NCI-H524 (cell line): ENCODE measurements at regions not wholly inside any gene's neighbourhood (a gene's known extent, or its start where the extent isn't known, plus 50 kb on each side); places are given as distances from the start of the nearest gene placed in this dataset.

Experiments used
- DNase-seq, 2 experiments: peaks; one replicate each; lab custom pipeline; 2025; lab: John Stamatoyannopoulos, UW

- DNase-seq: no peak
These were observed 466.2 kb downstream of the BCOR start for GRCh38 chrX:39631276-39632229.

DNA sequence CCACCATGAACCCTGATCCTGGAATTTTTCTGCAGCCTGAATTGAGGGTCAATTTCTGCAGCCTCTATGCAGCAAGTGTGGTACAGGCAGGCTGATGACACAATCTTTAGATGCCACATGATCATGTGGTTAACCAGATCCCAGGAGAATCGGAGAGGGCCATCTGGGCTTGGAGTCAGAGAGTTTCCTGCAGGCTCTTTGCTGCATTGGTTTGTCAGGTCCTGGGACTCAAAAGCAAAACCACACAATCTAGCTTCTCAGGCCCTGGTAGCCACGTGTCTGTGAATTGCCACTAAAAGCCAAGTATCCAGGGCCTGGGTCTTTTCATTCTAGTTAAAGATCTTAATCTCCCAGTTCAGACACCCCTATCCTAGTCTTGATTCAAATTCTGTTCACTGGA lies 464.5 kb downstream of the BCOR start:
- DNase-seq: peak; percentile 68 to 87

GRCh38 chrX:39636481-39636880 lies 461.3 kb downstream of the BCOR start:
- DNase-seq: no peak

GRCh38 chrX:39638526-39638925 lies 459.2 kb downstream of the BCOR start:
- no peak for DNase-seq

- no peak for DNase-seq
These were observed 457.9 kb downstream of the BCOR start for GRCh38 chrX:39639871-39640270.

DNA sequence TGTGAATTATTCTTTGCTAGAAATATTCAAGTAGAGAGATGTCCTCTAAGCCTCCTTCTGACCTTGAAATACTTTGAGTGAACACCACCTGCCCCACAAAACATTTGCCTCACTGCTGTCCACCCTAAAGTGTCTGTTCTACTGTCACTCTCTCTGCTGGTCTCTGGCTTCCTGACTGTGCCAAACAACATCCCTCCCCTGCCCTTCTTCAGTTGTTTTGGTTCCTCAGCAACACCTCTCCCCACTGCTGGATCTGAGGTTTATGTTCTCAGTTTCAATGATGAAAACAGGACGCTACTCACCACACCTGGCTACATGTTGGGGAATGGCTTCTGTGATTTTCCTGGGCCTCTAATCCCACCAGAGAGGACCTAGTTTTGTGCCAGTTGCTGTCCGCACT lies 456.9 kb downstream of the BCOR start:
- DNase-seq: no peak

DNA sequence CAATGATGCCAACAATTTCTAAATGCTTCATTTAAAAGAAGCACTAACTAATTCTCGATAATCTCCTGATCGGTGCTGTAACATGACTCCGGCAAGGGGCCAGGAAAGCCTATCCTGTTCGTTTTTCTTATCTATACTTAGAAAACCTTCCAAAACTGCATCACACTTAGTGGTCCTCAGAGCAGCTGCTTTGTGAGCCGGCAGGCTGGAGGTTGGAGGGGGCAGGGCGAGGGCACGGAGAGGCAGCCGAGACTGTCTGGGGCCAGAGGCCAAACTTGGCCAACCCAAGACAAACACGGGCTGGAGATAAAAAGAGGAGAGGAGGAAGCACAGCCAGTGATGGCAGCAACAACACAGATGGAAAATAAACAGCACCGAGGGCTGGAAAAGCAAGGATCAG lies 455.7 kb downstream of the BCOR start:
- peak in 1 of 2 experiments; percentile 23 for DNase-seq

DNA sequence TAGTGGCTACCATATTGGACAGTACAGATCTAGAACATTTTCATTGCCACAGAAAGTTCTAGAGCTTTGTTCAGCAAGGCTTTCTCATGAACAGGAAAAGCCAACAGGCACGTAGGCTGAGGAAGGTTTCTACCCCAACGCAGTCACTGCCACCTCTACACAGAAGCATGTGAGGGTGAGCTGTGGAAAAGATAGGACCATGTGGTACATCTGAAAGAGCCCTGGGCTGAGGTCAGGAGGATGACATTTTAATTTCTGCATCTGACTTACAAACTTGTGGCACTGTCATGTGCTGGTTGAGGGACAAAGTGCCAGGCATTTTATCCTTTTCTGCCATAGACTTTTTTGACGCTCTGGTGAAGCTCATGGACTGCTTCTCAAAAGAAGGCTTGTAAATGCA lies 454.2 kb downstream of the BCOR start:
- DNase-seq: no peak

GRCh38 chrX:39645178-39645895 lies 452.4 kb downstream of the BCOR start:
- no peak for DNase-seq

DNA sequence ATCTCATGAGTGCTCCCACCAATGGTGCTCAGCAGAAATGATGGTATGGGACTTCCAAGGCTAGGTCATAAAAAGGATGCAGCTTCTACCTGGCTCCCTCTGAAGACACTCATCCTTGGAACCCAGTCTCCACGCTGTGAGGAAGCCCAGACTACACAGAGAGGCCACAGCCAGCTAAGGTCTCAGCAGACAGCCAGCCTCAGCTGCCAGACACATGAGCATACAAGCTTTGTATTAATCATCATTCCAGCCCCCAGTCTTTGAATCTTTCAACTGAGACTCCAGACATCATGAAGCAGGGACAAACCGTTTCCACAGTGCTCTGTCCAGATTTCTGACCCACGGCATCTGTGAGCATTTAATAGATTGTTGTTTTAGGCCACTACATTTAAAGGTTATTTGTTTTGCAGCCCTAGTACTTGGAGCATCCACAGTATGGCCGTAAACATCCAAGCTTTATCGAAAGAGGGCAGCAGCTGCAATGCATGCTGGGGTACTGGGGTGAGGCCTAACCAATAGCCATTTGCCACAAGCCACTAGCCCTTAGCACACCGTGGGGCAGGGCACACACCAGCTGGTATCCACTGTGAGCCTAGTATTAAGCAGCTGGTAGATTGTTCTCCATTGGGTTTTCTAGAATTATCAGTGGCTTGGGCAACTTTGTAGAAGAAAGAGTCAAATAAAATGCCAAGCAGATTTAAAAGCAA lies 449.1 kb downstream of the BCOR start:
- peak in 1 of 2 experiments; percentile 40 for DNase-seq

DNA sequence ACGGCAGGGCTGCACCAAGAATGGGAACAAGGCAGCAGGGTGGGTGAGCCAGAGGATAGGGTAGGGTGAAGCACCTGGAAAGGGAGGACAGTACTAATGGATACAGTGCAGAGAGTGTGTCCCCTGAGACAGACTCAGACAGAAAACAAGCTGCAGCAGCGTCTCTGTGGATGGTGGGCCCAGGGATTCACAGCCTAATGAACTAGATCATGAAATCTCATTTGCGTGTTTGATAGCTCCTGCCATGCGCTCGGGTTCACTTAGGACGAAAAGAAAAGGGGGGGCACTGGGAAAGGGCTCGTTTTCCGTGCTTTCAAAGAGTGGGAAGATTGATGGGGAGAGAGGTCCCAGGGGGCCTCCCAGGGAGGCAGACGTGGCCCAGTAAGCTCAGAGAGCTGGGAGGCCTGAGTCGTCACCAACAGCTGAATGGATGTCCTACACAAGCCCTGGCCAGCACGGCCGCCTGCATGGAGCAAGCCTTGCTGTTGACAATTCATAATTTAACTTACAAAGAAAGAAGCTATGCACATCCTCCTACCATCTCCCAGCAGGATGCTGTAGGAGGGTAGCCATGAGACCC lies 446.9 kb downstream of the BCOR start:
- no peak for DNase-seq

- peak; percentile 43 to 64 for DNase-seq
These were observed 445.4 kb downstream of the BCOR start for GRCh38 chrX:39652336-39652735.

- no peak for DNase-seq
These were observed 444.1 kb downstream of the BCOR start for GRCh38 chrX:39653691-39654090.

DNA sequence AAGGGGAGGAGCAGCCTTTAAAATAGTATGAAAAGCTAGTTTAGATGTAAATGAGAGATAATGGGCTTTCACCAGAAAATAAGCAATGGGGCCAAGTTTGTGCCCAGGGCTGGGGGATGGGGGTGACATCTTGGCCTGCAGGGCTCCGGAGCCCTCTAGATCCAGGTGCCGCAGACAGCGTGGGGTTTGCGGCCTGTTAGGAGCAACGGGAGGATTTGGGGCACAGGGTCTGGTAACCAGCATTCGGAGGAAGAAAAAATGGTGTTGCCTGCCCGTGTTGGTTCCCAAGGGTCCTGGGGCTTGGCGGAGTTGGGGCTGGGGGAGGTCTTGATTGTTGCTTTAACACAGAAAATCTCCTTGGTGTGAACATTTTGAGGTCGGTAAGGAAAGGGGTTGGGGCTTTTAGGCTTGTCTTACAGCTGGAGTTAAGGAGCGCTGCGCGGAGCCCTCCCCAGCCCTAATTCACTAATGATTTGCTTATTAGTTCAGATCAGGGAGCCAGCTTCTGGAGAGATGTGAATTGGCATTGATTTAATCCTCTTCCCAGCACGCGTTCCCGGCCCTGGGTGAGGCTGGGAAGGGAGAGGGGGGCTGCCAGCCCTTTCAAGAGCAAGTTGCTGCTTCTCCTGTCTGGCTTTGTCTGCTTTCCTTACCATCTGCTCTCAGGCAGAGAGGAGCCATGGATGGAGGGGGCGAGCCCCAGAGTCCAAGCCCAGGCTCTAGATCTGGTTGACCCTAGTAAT lies 443.4 kb downstream of the BCOR start:
- peak; percentile 88 to 89 for DNase-seq

GRCh38 chrX:39654952-39655351 lies 442.8 kb downstream of the BCOR start:
- no peak for DNase-seq

DNA sequence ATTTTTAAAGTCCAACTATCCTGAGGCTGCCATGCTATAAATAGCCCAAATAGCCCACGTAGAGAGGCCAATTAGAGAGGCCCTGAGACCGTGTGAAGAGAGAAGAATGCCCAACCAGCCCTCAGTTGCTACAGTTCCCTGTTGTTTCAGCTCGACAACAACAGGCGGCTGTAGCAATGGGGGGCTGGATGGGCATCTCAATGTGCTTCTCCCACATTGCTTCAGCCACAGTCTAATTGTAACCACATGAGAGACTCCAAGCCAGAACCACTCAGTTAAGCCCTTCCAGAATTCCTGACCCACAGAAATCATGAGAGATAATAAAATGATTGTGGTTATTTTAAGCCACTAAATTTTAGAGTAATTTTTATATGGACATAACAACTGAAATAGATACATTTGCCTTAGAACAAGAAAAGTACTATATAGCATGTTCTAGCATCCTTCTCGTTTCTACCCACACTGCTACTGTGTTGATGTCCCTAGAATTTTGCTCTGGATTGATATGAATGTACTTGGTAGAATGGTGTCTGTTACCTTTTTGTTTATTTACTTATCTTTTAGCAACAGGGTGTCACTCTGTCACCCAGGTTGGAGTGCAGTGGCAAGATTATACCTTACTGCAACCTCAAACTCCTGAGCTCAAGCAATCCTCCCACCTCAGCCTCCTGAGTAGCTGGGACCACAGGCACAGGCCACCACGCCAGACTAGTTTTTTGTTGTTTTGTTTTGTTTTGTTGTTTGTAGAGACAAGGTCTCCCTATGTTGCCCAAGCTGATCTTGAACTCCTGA lies 436.4 kb downstream of the BCOR start:
- DNase-seq: no peak

DNA sequence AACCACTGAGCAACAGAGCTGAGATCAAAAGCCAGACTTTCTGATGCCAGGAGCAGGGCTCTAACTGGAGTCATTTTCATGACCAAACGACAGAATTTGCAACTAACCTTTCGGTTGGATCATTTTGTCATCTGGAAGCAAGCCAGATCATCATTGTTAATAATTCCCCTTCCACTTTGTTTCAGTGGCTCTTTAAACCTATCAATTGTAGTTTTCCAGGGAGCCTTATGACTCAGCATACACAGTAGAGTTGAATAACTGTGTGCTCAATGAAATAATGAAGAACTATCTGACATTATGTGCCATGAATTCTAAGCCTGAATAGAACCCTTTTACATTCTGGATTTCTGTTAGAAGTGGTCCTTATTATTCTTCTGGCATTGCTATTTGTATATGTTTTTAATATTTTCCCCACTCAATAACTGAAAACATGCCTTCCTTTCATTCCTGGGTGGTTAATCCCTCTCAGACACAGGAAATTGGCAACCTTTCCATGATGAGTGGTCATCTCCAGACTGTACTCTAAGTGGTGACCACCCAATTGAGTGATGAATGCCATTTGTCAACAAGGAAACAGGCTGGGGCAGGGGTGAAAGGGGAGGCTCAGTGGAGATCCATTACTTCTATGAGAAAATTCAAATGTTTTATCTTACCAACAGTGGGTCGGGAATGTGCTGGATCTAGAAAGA lies 431.8 kb downstream of the BCOR start:
- DNase-seq: no peak

DNA sequence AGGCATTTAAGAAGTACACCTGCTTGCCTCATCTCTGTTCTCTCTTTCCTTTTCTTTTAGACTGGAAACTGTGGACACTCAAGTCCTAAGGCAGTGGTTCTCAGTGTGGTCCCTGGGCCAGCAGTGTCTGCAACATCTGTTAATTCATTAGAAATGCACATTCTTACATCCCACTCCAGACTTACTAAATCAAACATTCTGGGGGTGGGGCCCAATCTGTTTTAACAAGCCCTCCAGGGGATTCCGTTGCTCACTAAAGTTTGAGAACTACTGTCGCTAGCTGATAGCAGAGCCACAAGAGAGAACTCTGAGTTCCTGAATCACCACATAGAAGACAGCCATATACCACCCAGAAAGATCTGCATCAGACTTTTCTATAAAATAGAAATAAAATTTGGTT lies 430.6 kb downstream of the BCOR start:
- peak; percentile 47 to 69 for DNase-seq

- peak; percentile 53 to 85 for DNase-seq
These were observed 429.8 kb downstream of the BCOR start for GRCh38 chrX:39667736-39668482.
